ENCODE measurements at regions not wholly inside any gene's neighbourhood (a gene's known extent, or its start where the extent isn't known, plus 50 kb on each side); places are given as distances from the start of the nearest gene placed in this dataset.
A peak's percentile ranks its signal among the peaks of the same experiment; 100 is the strongest.

DNA sequence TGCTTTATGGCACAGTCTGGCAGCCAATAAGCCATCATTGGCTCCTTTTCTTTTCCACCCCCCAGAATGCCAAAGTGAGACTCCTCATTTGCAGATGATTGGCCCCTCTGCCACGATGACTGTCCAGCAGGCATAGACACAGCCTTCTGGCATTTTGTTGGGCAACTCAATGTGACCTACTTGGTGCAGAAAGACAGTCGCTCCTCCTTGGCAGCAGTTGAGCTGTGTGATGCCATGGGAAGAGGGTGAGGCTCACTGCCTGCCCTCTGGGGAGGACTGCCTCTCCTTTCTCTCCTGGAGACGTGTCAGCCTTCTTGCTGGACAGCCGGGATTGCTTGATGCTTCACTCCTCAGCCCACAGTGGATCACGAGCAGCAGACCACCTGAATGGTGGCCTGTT is 264.9 kb downstream of the C12orf75 start:
- H3K27ac ChIP-seq (ENCODE audit: low read length, poor library complexity, severe bottlenecking): no peak overlapping the region
- H3K9ac ChIP-seq (ENCODE audit: low read length): no peak overlapping the region
- H3K4me1 ChIP-seq (ENCODE audit: control insufficient read depth, insufficient read depth, low read depth, low read length): no peaks in the 10 kb centered on the region
- H3K23ac ChIP-seq (ENCODE audit: low read length in 2 of 2): no peak overlapping the region
- H3K36me3 ChIP-seq (ENCODE audit: control insufficient read depth in 1 of 2, insufficient read depth in 2 of 2, low read depth in 1 of 2, low read length in 2 of 2): no peaks in the 10 kb centered on the region
- no peak overlapping the region for H3K14ac ChIP-seq (ENCODE audit: low read length in 2 of 2)
- H2BK15ac ChIP-seq (ENCODE audit: low read depth, poor library complexity, severe bottlenecking): no peak overlapping the region
- no peak overlapping the region for H4K91ac ChIP-seq (ENCODE audit: low read length)
- H3K4me3 ChIP-seq (ENCODE audit: insufficient read depth in 1 of 2, low read depth in 1 of 2, low read length in 2 of 2): no peak overlapping the region
- no peak overlapping the region for H3K4me2 ChIP-seq (ENCODE audit: low read length, poor library complexity, severe bottlenecking)
- H3K4ac ChIP-seq (ENCODE audit: low read depth in 1 of 2, low read length in 2 of 2): no peak overlapping the region
- no peak overlapping the region for H2BK12ac ChIP-seq (ENCODE audit: low read length in 2 of 2)
- no peak for DNase-seq
- WGBS: 88% methylated on average over 4 of the region's 5 CpGs
- H2BK120ac ChIP-seq (ENCODE audit: low read depth, low read length): no peak overlapping the region
- no peak overlapping the region for H2AK5ac ChIP-seq (ENCODE audit: low read length, severe bottlenecking)
- H3K9me3 ChIP-seq (ENCODE audit: control insufficient read depth, low read length): no peaks in the 10 kb centered on the region
- H2AFZ ChIP-seq (ENCODE audit: low read depth, low read length): no peak overlapping the region
- no peak overlapping the region for H4K8ac ChIP-seq (ENCODE audit: low read length)
- no peak overlapping the region for H2BK5ac ChIP-seq (ENCODE audit: low read depth, low read length, poor library complexity, severe bottlenecking)
- no peaks in the 10 kb centered on the region for H3K27me3 ChIP-seq (ENCODE audit: control insufficient read depth in 1 of 2, insufficient read depth in 1 of 2, low read length in 2 of 2)
- no peaks in the 10 kb centered on the region for H3K79me1 ChIP-seq (replicated peaks; ENCODE audit: low read length, poor library complexity, severe bottlenecking)
- no peak overlapping the region for H3K18ac ChIP-seq (ENCODE audit: low read depth in 1 of 2, low read length in 2 of 2)

- WGBS: 87% methylated on average over 2 of the region's 2 CpGs
- no peak overlapping the region for H3K4ac ChIP-seq (ENCODE audit: low read depth in 1 of 2, low read length in 2 of 2)
- no peak overlapping the region for H3K4me3 ChIP-seq (ENCODE audit: insufficient read depth in 1 of 2, low read depth in 1 of 2, low read length in 2 of 2)
- H2BK15ac ChIP-seq (ENCODE audit: low read depth, poor library complexity, severe bottlenecking): no peak overlapping the region
- H3K4me2 ChIP-seq (ENCODE audit: low read length, poor library complexity, severe bottlenecking): no peak overlapping the region
- H3K36me3 ChIP-seq (ENCODE audit: control insufficient read depth in 1 of 2, insufficient read depth in 2 of 2, low read depth in 1 of 2, low read length in 2 of 2): no peaks in the 10 kb centered on the region
- no peak overlapping the region for H3K27ac ChIP-seq (ENCODE audit: low read length, poor library complexity, severe bottlenecking)
- H2AK5ac ChIP-seq (ENCODE audit: low read length, severe bottlenecking): no peak overlapping the region
- no peak overlapping the region for H2BK12ac ChIP-seq (ENCODE audit: low read length in 2 of 2)
- no peaks in the 10 kb centered on the region for H3K4me1 ChIP-seq (ENCODE audit: control insufficient read depth, insufficient read depth, low read depth, low read length)
- H3K18ac ChIP-seq (ENCODE audit: low read depth in 1 of 2, low read length in 2 of 2): no peak overlapping the region
- H2AFZ ChIP-seq (ENCODE audit: low read depth, low read length): no peak overlapping the region
- no peak overlapping the region for H3K23ac ChIP-seq (ENCODE audit: low read length in 2 of 2)
- H3K9me3 ChIP-seq (ENCODE audit: control insufficient read depth, low read length): no peaks in the 10 kb centered on the region
- no peak for DNase-seq
- no peaks in the 10 kb centered on the region for H3K79me1 ChIP-seq (replicated peaks; ENCODE audit: low read length, poor library complexity, severe bottlenecking)
- no peak overlapping the region for H2BK120ac ChIP-seq (ENCODE audit: low read depth, low read length)
- H2BK5ac ChIP-seq (ENCODE audit: low read depth, low read length, poor library complexity, severe bottlenecking): no peak overlapping the region
- no peak overlapping the region for H3K9ac ChIP-seq (ENCODE audit: low read length)
- H3K14ac ChIP-seq (ENCODE audit: low read length in 2 of 2): no peak overlapping the region
- no peaks in the 10 kb centered on the region for H3K27me3 ChIP-seq (ENCODE audit: control insufficient read depth in 1 of 2, insufficient read depth in 1 of 2, low read length in 2 of 2)
- no peak overlapping the region for H4K8ac ChIP-seq (ENCODE audit: low read length)
- H4K91ac ChIP-seq (ENCODE audit: low read length): no peak overlapping the region
Measured at GRCh38 chr12:105596731-105597130, 266.2 kb downstream of the C12orf75 start.

DNA sequence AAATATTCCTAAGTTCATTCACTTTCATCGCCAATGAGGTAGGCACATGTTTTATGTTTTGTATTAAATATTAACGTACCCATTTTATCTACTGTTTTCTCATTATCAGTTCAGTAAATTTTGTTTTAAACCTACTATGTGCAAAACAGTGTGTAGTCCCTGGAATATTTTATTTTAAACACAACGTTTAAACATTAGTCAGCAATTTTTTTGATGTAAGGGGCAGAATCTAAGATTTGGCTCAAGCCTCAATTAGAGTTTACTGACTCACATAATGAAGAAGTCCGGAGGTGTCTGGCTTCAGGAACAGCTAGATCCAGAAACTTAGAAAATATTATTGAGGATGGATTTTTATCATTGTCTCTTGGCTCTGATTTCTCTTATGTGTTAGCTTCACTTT is 267.5 kb downstream of the C12orf75 start:
- DNase-seq: no peak
- Histone ChIP-seq H4K8ac (ENCODE audit: low read length) (no peak overlapping the region), H3K9me3 (ENCODE audit: control insufficient read depth, low read length) (no peaks in the 10 kb centered on the region), H2BK12ac (ENCODE audit: low read length in 2 of 2) (no peak overlapping the region), H4K91ac (ENCODE audit: low read length) (no peak overlapping the region), H3K18ac (ENCODE audit: low read depth in 1 of 2, low read length in 2 of 2) (no peak overlapping the region), H3K36me3 (ENCODE audit: control insufficient read depth in 1 of 2, insufficient read depth in 2 of 2, low read depth in 1 of 2, low read length in 2 of 2) (no peaks in the 10 kb centered on the region), H3K79me1 (replicated peaks; ENCODE audit: low read length, poor library complexity, severe bottlenecking) (no peaks in the 10 kb centered on the region), H3K4me1 (ENCODE audit: control insufficient read depth, insufficient read depth, low read depth, low read length) (no peaks in the 10 kb centered on the region), H2BK5ac (ENCODE audit: low read depth, low read length, poor library complexity, severe bottlenecking) (no peak overlapping the region), H3K9ac (ENCODE audit: low read length) (no peak overlapping the region), H3K23ac (ENCODE audit: low read length in 2 of 2) (no peak overlapping the region), H2AFZ (ENCODE audit: low read depth, low read length) (no peak overlapping the region), H3K4me2 (ENCODE audit: low read length, poor library complexity, severe bottlenecking) (no peak overlapping the region), H3K27me3 (ENCODE audit: control insufficient read depth in 1 of 2, insufficient read depth in 1 of 2, low read length in 2 of 2) (no peaks in the 10 kb centered on the region), H2BK15ac (ENCODE audit: low read depth, poor library complexity, severe bottlenecking) (no peak overlapping the region), H3K14ac (ENCODE audit: low read length in 2 of 2) (no peak overlapping the region), H3K4me3 (ENCODE audit: insufficient read depth in 1 of 2, low read depth in 1 of 2, low read length in 2 of 2) (no peak overlapping the region), H3K4ac (ENCODE audit: low read depth in 1 of 2, low read length in 2 of 2) (no peak overlapping the region), H3K27ac (ENCODE audit: low read length, poor library complexity, severe bottlenecking) (no peak overlapping the region), H2AK5ac (ENCODE audit: low read length, severe bottlenecking) (no peak overlapping the region), H2BK120ac (ENCODE audit: low read depth, low read length) (no peak overlapping the region)
- 90% methylated on average over 1 of the region's 4 CpGs for WGBS

GRCh38 chr12:105600911-105601545 is 270.5 kb downstream of the C12orf75 start:
- Histone ChIP-seq H2AFZ (ENCODE audit: low read depth, low read length) (no peak overlapping the region), H2AK5ac (ENCODE audit: low read length, severe bottlenecking) (no peak overlapping the region), H3K4me2 (ENCODE audit: low read length, poor library complexity, severe bottlenecking) (no peak overlapping the region), H4K8ac (ENCODE audit: low read length) (no peak overlapping the region), H3K14ac (ENCODE audit: low read length in 2 of 2) (no peak overlapping the region), H3K9me3 (ENCODE audit: control insufficient read depth, low read length) (no peaks in the 10 kb centered on the region), H3K27ac (ENCODE audit: low read length, poor library complexity, severe bottlenecking) (no peak overlapping the region), H3K4me3 (ENCODE audit: insufficient read depth in 1 of 2, low read depth in 1 of 2, low read length in 2 of 2) (no peak overlapping the region), H2BK120ac (ENCODE audit: low read depth, low read length) (no peak overlapping the region), H3K36me3 (ENCODE audit: control insufficient read depth in 1 of 2, insufficient read depth in 2 of 2, low read depth in 1 of 2, low read length in 2 of 2) (no peaks in the 10 kb centered on the region), H2BK12ac (ENCODE audit: low read length in 2 of 2) (no peak overlapping the region), H3K4ac (ENCODE audit: low read depth in 1 of 2, low read length in 2 of 2) (no peak overlapping the region), H4K91ac (ENCODE audit: low read length) (no peak overlapping the region), H3K27me3 (ENCODE audit: control insufficient read depth in 1 of 2, insufficient read depth in 1 of 2, low read length in 2 of 2) (no peaks in the 10 kb centered on the region), H3K18ac (ENCODE audit: low read depth in 1 of 2, low read length in 2 of 2) (no peak overlapping the region), H3K9ac (ENCODE audit: low read length) (no peak overlapping the region), H3K4me1 (ENCODE audit: control insufficient read depth, insufficient read depth, low read depth, low read length) (no peaks in the 10 kb centered on the region), H3K23ac (ENCODE audit: low read length in 2 of 2) (no peak overlapping the region), H3K79me1 (replicated peaks; ENCODE audit: low read length, poor library complexity, severe bottlenecking) (no peaks in the 10 kb centered on the region), H2BK15ac (ENCODE audit: low read depth, poor library complexity, severe bottlenecking) (no peak overlapping the region), H2BK5ac (ENCODE audit: low read depth, low read length, poor library complexity, severe bottlenecking) (no peak overlapping the region)
- WGBS: 0% methylated on average over 2 of the region's 2 CpGs
- DNase-seq: peak; percentile 47

Data from mesenchymal stem cell (in vitro differentiated cells and primary cell).